ENCODE measurements at regions not wholly inside any gene's neighbourhood (a gene's known extent, or its start where the extent isn't known, plus 50 kb on each side); places are given as distances from the start of the nearest gene placed in this dataset.

GRCh38 chr5:18203296-18203695, 569.0 kb downstream of the TAF11L14 start:
- TF ChIP-seq JUNB (CRISPR knock-in tag; conservative IDR thresholded peaks at IDR 0.05) (no peak), SIRT6 (IDR thresholded peaks at IDR 0.05; ENCODE audit: low read depth, low read length) (no peak), PHF20 (IDR thresholded peaks at IDR 0.05; ENCODE audit: partially characterized antibody) (no peak)
